ENCODE measurements at regions not wholly inside any gene's neighbourhood (a gene's known extent, or its start where the extent isn't known, plus 50 kb on each side); places are given as distances from the start of the nearest gene placed in this dataset.

DNA sequence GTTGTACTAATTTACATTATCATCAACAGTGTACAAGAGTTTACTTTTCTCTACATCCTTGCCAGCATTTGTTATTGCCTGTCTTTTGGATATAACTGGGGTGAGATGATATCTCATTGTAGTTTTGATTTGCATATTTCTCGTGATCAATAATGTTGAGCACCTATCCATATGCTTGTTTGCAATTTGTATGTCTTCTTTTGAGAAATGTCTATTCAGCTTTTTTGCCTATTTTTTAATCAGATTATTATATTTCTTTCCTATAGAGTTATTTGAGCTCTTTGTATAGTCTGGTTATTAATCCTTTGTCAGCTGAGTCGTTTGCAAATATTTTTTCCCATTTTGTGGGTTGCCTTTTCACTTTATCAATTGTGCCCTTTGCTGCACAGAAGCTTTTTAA is 540.8 kb upstream of the SGO1 start:
- Histone ChIP-seq H3K4me1 (ENCODE audit: control insufficient read depth in 1 of 2, insufficient read depth in 2 of 2, low read length in 2 of 2) (no peaks in the 10 kb centered on the region), H3K9me2 (ENCODE audit: insufficient read depth) (no peaks in the 10 kb centered on the region), H3K9ac (ENCODE audit: low read length) (no peak overlapping the region), H3K27ac (ENCODE audit: low read depth, low read length) (no peak overlapping the region), H3K9me3 (ENCODE audit: control insufficient read depth in 1 of 2, insufficient read depth in 1 of 2, low read depth in 1 of 2, low read length in 2 of 2) (peaks cover 0 to 9% of the 10 kb centered on the region in 2 experiments; a peak in 2 of 4 replicates), H2AFZ (ENCODE audit: low read depth, low read length, poor library complexity, severe bottlenecking) (no peak overlapping the region), H3K4me3 (replicated peaks in 1 of 2; ENCODE audit: low read depth in 1 of 2, low read length in 2 of 2) (no peak overlapping the region), H3K36me3 (ENCODE audit: control insufficient read depth in 1 of 2, insufficient read depth in 2 of 2, low read length in 2 of 2) (no peaks in the 10 kb centered on the region; a peak in 1 of 4 replicates), H3K79me2 (ENCODE audit: insufficient read depth, low read length) (no peaks in the 10 kb centered on the region), H3K27me3 (ENCODE audit: insufficient read depth, low read length) (no peaks in the 10 kb centered on the region), H3K4me2 (ENCODE audit: low read length) (no peak overlapping the region), H4K20me1 (ENCODE audit: insufficient read depth) (no peaks in the 10 kb centered on the region)
- ATAC-seq (no peak), DNase-seq (ENCODE audit: low read depth, low spot score) (no peak)
- RAD21 ChIA-PET (ENCODE audit: low non-redundant PET in 1 of 2, low total read pairs in 2 of 2, uncharacterized antibody in 2 of 2, unreplicated experiment in 2 of 2), result no interaction called here
- BruUV-seq (replicated peaks), result no TSS peak
- CTCF ChIA-PET, result no interaction called here
- TF ChIP-seq EGR1 (IDR thresholded peaks at IDR 0.05; ENCODE audit: low read depth), result no peak
- TF ChIP-seq YY1 (IDR thresholded peaks at IDR 0.05; ENCODE audit: extremely low read depth, insufficient replicate concordance, low read depth, low read length), result no peak
- no peak for TF ChIP-seq FOSL1 (IDR thresholded peaks at IDR 0.05; ENCODE audit: low read depth)
- TF ChIP-seq, protein P1, sequence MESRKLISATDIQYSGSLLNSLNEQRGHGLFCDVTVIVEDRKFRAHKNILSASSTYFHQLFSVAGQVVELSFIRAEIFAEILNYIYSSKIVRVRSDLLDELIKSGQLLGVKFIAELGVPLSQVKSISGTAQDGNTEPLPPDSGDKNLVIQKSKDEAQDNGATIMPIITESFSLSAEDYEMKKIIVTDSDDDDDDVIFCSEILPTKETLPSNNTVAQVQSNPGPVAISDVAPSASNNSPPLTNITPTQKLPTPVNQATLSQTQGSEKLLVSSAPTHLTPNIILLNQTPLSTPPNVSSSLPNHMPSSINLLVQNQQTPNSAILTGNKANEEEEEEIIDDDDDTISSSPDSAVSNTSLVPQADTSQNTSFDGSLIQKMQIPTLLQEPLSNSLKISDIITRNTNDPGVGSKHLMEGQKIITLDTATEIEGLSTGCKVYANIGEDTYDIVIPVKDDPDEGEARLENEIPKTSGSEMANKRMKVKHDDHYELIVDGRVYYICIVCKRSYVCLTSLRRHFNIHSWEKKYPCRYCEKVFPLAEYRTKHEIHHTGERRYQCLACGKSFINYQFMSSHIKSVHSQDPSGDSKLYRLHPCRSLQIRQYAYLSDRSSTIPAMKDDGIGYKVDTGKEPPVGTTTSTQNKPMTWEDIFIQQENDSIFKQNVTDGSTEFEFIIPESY (IDR thresholded peaks at IDR 0.05; ENCODE audit: extremely low read depth, insufficient replicate concordance, low read length), result no peak
- no peak for TF ChIP-seq EZH2 (IDR thresholded peaks at IDR 0.05)
- no peak for TF ChIP-seq CBX3 (IDR thresholded peaks at IDR 0.05; ENCODE audit: low read depth)
- no peak for TF ChIP-seq CEBPB (IDR thresholded peaks at IDR 0.05; ENCODE audit: low read depth)
- TF ChIP-seq, protein P2, sequence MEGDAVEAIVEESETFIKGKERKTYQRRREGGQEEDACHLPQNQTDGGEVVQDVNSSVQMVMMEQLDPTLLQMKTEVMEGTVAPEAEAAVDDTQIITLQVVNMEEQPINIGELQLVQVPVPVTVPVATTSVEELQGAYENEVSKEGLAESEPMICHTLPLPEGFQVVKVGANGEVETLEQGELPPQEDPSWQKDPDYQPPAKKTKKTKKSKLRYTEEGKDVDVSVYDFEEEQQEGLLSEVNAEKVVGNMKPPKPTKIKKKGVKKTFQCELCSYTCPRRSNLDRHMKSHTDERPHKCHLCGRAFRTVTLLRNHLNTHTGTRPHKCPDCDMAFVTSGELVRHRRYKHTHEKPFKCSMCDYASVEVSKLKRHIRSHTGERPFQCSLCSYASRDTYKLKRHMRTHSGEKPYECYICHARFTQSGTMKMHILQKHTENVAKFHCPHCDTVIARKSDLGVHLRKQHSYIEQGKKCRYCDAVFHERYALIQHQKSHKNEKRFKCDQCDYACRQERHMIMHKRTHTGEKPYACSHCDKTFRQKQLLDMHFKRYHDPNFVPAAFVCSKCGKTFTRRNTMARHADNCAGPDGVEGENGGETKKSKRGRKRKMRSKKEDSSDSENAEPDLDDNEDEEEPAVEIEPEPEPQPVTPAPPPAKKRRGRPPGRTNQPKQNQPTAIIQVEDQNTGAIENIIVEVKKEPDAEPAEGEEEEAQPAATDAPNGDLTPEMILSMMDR (IDR thresholded peaks at IDR 0.05 in 2 of 3, conservative IDR thresholded peaks at IDR 0.05 in 1 of 3; ENCODE audit: borderline replicate concordance in 1 of 3, insufficient read depth in 1 of 3, low read depth in 2 of 3, low read length in 2 of 3), result no peak
- POLR2A ChIA-PET, result no interaction called here
- intact Hi-C loops (cut with micrococcal nuclease), result no loop called here

All from HCT116 (cell line).